ENCODE measurements at regions not wholly inside any gene's neighbourhood (a gene's known extent, or its start where the extent isn't known, plus 50 kb on each side); places are given as distances from the start of the nearest gene placed in this dataset.

DNA sequence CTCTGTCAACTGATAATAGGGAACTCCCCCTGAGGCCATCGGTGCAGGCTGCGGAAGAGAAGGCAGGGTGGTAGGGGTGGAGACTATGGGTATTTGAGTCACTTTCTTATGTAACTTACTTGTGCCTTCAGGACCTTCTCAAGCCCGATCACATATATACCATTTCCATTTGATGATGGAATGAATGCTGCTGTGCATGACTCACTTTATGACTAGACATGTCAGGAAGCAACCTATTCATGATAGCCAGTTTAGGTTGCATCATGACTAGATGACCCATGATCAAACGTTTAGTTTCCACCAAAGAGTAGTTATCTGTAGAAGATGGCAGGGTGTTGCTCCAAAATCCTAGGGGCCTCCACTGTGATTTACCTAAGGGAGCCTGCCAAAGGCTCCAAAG lies 435.5 kb downstream of the DTHD1 start:
- no TSS peak for BruUV-seq (replicated peaks)
- intact Hi-C loops (cut with micrococcal nuclease; ENCODE audit: unreplicated experiment): no loop called here
- TF ChIP-seq, protein P1, sequence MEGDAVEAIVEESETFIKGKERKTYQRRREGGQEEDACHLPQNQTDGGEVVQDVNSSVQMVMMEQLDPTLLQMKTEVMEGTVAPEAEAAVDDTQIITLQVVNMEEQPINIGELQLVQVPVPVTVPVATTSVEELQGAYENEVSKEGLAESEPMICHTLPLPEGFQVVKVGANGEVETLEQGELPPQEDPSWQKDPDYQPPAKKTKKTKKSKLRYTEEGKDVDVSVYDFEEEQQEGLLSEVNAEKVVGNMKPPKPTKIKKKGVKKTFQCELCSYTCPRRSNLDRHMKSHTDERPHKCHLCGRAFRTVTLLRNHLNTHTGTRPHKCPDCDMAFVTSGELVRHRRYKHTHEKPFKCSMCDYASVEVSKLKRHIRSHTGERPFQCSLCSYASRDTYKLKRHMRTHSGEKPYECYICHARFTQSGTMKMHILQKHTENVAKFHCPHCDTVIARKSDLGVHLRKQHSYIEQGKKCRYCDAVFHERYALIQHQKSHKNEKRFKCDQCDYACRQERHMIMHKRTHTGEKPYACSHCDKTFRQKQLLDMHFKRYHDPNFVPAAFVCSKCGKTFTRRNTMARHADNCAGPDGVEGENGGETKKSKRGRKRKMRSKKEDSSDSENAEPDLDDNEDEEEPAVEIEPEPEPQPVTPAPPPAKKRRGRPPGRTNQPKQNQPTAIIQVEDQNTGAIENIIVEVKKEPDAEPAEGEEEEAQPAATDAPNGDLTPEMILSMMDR (conservative IDR thresholded peaks at IDR 0.05): no peak
- TF ChIP-seq EZH2 (IDR thresholded peaks at IDR 0.05; ENCODE audit: low read depth): no peak

DNA sequence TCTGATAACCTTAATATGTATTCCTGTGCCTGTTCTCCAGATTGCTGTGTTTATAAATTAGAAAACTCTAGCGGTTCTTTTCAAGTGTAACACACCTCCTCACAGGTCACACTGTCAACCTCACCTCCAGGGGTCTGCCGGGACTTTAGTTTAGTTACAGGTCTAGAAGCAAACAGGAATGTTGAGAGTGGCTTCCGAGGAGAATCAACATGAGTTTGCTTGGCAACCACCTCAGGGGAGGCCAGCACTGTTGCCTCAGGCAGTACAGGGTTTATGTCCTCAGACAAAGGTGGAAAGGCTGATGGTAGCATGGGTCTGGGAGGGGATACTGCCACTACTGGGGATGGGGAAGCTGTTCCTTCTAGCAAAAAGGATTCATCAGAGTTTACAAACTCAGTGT lies 438.0 kb downstream of the DTHD1 start:
- BruUV-seq (replicated peaks): no TSS peak
- POLR2A ChIA-PET (ENCODE audit: unreplicated experiment): no interaction called here

More for the DNA sequence above, 435.5 kb downstream of the DTHD1 start:
- Histone ChIP-seq H3K79me2 (ENCODE audit: low read depth) (no peaks in the 10 kb centered on the region), H3K4me1 (replicated peaks; ENCODE audit: insufficient read depth) (peaks cover 9% of the 10 kb centered on the region; the same call in 1 of the 2 replicates), H3F3A (ENCODE audit: insufficient read depth, low read depth) (no peaks in the 10 kb centered on the region), H2AFZ (no peak overlapping the region), H3K9me3 (ENCODE audit: insufficient read depth, low read depth) (no peaks in the 10 kb centered on the region), H3K4me2 (no peak overlapping the region), H3K9me2 (ENCODE audit: insufficient read depth) (no peaks in the 10 kb centered on the region), H3K4me3 (no peak overlapping the region), H3K27me3 (ENCODE audit: insufficient read depth, low read depth) (no peaks in the 10 kb centered on the region), H4K20me1 (ENCODE audit: insufficient read depth) (no peaks in the 10 kb centered on the region), H3K27ac (no peak overlapping the region), H3K36me3 (ENCODE audit: low read depth) (no peaks in the 10 kb centered on the region)
- POLR2A ChIA-PET (ENCODE audit: unreplicated experiment): no interaction called here
- DNase-seq: peak; percentile 6 to 59
- CTCF ChIA-PET: no interaction called here

DNA sequence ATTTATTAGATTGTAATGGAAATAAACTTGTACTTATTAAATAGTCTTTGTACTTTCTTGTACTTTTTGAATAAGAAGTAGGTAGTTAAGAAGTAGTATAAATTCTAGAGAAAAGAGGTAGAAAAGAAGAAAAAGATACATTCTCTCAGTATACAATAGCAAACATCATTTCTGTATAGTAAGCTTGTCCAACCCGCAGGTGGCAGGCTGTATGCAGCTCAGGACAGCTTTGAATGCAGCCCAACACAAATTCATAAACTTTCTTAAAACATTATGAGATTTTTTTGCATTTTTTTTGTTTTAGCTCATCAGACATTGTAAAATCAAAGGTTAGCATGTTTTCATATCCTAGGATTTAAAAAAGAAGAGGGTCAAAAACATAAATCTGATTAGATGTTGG lies 441.6 kb downstream of the DTHD1 start:
- no peak for TF ChIP-seq EZH2 (IDR thresholded peaks at IDR 0.05; ENCODE audit: low read depth)
- TF ChIP-seq, protein P1 (conservative IDR thresholded peaks at IDR 0.05): no peak
- Histone ChIP-seq H4K20me1 (ENCODE audit: insufficient read depth) (no peaks in the 10 kb centered on the region), H3K27me3 (ENCODE audit: insufficient read depth, low read depth) (no peaks in the 10 kb centered on the region), H3K9me2 (ENCODE audit: insufficient read depth) (no peaks in the 10 kb centered on the region), H3F3A (ENCODE audit: insufficient read depth, low read depth) (no peaks in the 10 kb centered on the region), H2AFZ (no peak overlapping the region), H3K79me2 (ENCODE audit: low read depth) (no peaks in the 10 kb centered on the region), H3K9me3 (ENCODE audit: insufficient read depth, low read depth) (no peaks in the 10 kb centered on the region), H3K4me1 (replicated peaks; ENCODE audit: insufficient read depth) (no peaks in the 10 kb centered on the region), H3K4me2 (no peak overlapping the region), H3K4me3 (no peak overlapping the region), H3K27ac (no peak overlapping the region), H3K36me3 (ENCODE audit: low read depth) (no peaks in the 10 kb centered on the region)
- intact Hi-C loops (cut with micrococcal nuclease; ENCODE audit: unreplicated experiment): no loop called here
- no peak for DNase-seq
- no TSS peak for BruUV-seq (replicated peaks)
- CTCF ChIA-PET: no interaction called here
- POLR2A ChIA-PET (ENCODE audit: unreplicated experiment): no interaction called here

More for the DNA sequence above, 438.0 kb downstream of the DTHD1 start:
- Histone ChIP-seq H3K4me2 (no peak overlapping the region), H3K27me3 (ENCODE audit: insufficient read depth, low read depth) (no peaks in the 10 kb centered on the region), H3K4me3 (no peak overlapping the region), H4K20me1 (ENCODE audit: insufficient read depth) (no peaks in the 10 kb centered on the region), H3K27ac (no peak overlapping the region), H3K4me1 (replicated peaks; ENCODE audit: insufficient read depth) (no peaks in the 10 kb centered on the region), H3K9me3 (ENCODE audit: insufficient read depth, low read depth) (no peaks in the 10 kb centered on the region), H3K36me3 (ENCODE audit: low read depth) (no peaks in the 10 kb centered on the region), H3K79me2 (ENCODE audit: low read depth) (no peaks in the 10 kb centered on the region), H2AFZ (no peak overlapping the region), H3K9me2 (ENCODE audit: insufficient read depth) (no peaks in the 10 kb centered on the region), H3F3A (ENCODE audit: insufficient read depth, low read depth) (no peaks in the 10 kb centered on the region)
- TF ChIP-seq, protein P1 (conservative IDR thresholded peaks at IDR 0.05): no peak
- TF ChIP-seq EZH2 (IDR thresholded peaks at IDR 0.05; ENCODE audit: low read depth): no peak
- DNase-seq: no peak
- CTCF ChIA-PET: no interaction called here
- intact Hi-C loops (cut with micrococcal nuclease; ENCODE audit: unreplicated experiment): no loop called here

All from PC-9 (cell line).